HG03565 (cell line): ENCODE measurements at regions not wholly inside any gene's neighbourhood (a gene's known extent, or its start where the extent isn't known, plus 50 kb on each side); places are given as distances from the start of the nearest gene placed in this dataset.

Experiments
- ATAC-seq: cut with Tn5 transposase; IDR thresholded peaks from one replicate; pipeline ENCODE4 v1.9.1; 2021; ENCODE audit warnings: mild to moderate bottlenecking, moderate library complexity; ENCODE audit not compliant: unreplicated experiment

GRCh38 chr2:64331849-64332699, 121.9 kb upstream of the LGALSL start:
- no peak for ATAC-seq

DNA sequence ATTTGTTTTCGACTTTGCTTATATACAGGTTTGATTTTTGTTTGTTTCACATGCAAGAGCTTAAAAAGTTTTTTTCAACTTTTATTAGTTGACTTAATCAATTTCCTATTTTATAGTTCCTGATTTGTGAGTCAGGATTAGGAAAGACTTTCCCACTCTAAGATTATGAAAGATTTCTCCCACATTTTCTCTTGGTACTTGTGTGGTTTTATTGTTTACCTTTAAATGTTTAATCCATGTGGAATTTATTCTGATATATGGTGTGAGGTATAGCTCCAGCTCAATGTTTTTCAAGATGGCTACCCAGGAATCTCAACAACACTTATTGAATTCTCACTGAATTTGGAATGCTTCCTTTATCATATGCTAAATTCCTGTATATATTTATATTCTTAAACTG, 117.8 kb upstream of the LGALSL start:
- no peak for ATAC-seq

GRCh38 chr2:64337314-64337713, 116.6 kb upstream of the LGALSL start:
- ATAC-seq, result no peak

GRCh38 chr2:64338108-64338507, 115.9 kb upstream of the LGALSL start:
- ATAC-seq, result no peak

GRCh38 chr2:64338910-64339500, 115.0 kb upstream of the LGALSL start:
- no peak for ATAC-seq

GRCh38 chr2:64341461-64341860, 112.5 kb upstream of the LGALSL start:
- no peak for ATAC-seq

DNA sequence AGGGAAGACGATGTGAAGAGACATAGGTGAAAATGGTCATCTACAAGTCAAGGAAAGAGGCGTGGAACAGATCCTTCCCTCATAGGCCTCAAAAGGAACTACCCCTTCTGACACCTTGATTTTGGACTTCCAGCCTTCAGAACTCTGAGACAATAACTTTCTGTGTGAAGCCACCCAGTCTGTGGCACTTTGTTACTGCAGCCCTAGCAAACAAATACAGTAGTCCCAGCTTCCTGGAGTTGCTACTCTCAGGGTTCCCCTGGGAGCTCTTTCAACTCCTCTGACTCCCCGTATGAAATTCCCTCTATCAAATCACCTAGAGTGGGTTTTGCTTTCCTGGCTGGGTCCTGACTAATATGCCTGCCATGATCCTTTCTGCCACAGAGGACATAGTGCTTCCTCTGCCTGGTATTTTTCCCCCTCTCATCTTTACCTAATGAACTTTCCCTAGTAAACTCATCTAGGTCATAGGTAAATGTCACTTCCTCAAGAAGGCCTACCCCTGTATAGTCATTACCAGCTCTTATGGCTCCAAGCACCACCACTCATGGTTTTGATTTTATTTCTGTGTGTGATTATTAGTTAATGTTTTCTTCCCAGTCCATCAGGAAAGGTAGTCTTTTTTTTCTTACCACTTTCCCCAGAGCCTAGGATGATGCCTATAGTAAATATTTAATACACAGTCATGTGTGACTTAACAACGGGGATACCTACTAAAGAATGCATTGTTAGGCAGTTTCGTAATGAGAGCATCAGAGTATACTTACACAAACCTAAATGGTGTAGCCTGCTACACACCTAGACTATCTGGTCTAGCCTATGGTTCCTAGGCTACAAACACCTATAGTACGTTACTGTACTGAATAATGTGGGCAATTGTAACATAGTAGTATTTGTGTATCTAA, 111.5 kb upstream of the LGALSL start:
- ATAC-seq, result no peak

GRCh38 chr2:64344999-64345576, 108.9 kb upstream of the LGALSL start:
- no peak for ATAC-seq

DNA sequence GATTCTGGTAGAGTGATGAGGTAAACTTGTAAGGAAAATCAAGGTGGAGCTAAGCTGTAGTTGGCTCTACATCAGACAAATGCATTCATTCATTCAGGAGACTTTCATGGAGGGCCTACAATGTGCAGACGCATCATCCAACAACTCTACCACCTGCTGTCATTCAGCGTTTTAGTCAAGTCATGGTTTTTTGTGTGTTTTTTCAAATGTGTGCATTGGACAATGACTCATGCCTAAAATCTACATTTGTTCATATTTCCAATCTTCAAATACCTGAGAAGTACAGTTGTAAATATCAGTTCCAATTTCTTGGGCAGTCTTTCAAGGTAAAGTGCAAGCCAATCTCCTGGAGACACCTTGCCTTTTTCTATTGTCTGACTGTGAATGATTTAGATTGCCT, 108.0 kb upstream of the LGALSL start:
- ATAC-seq, result no peak

DNA sequence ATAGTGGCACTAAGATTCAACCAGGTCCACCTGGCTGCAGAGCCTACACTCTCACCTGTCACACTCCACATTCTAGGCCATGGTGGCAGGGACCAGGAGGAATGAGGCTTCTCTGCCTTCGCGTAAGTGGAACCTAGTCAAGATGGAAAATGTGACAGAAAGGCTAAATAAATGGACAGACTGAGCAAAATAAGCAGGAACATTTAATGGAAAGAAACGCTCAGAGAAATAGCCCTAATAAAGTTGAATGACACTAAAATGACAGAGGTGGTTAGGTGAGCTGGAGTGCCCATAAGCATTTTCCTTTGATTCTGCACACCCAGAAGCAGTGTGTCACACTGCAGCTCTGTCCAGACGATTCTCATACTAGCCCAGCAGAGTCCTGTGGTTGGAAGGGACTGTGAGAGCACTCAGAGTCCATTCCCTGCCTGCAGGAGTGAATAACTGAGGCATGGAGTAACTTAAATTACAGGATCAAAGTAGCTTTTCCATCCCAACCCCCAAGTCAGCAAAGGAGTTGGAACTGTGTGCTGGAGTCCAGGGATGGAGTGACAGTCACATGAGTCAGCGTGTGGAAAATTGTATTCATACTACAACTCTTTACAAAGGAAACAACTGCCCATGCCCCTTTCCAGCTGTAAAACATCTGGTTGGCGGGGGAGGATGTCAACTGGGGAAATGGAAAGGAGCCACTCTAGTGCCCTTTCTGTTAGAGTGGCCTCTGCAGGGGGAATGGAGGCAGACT, 105.4 kb upstream of the LGALSL start:
- no peak for ATAC-seq

DNA sequence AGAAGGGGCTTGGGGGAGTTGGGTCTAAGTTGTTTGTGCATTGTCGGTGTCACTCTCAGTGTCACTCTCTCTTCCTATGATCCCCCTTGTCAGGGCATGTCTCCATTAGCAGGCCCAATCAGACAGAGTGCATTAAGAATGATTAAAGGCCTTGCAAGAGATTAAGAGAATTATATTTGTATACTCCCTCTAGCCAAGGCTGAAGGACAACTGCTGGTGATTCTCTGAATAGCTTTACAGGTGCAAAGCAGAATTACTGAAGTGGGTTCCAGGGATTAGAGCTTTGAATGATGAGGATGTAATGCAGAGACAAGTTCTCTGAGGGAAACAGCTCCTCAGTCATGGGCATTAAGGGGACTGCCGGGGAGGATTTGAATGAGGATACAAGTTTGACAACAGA, 104.8 kb upstream of the LGALSL start:
- no peak for ATAC-seq

DNA sequence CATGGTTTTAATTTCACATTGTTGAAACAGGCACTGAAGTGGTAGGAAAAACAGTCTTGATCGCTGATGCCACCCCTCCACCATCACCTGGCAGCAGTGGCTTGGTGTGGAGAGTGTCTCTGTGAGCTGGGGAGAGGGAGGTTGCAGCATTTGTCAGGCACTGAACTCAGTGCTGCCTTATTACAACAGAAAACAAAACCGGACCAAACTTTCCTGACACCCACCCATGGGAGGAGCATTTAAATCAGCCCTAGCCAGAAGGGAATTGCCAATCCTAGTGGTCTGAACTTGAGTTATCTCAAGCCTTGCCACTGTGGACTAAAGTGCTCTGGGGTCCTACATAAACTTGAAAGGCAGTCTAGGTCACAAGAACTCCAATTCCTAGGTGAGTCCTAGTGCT, 103.0 kb upstream of the LGALSL start:
- no peak for ATAC-seq

- ATAC-seq, result no peak
These were observed 101.7 kb upstream of the LGALSL start for GRCh38 chr2:64352292-64352691.

DNA sequence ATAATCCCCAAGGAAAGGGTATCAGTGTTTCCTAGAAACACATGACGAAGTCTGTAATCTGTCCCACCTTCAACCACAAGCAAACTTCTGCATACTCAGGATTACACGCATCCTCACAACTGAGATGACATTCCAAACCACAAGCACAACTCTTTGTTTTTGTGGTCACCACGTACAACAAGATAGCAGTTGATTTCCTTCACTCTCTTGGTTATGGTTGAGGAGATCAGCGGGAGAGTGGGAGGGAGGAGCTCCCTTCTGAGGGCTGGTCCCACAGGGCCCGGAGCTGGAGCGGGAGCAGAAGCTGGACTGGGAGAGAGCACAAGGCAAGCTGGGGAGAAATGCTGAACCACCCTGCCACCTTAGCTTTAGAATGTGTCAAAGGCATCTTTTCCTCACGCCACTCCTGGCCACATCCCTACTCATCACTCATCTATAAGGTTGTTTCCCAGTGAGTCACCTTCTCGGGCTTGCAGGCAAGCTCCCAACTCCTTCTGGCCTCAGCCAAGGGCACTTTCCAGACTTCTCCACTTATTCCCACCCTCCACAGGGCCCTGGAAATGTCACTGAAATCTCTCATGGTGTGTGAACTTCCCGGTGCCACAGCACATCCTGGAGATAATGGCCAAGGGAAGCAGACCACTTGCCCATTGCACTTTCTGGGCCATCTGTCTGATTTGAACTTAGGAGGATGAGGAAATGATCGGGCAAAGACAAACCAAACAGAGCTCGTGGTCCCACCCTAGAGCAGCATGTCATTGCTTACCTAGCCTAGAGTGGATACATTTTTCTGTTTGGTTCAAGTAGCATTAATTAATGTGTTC, 98.9 kb upstream of the LGALSL start:
- no peak for ATAC-seq

- no peak for ATAC-seq
These were observed 97.1 kb upstream of the LGALSL start for GRCh38 chr2:64356906-64357305.

- no peak for ATAC-seq
These were observed 94.6 kb upstream of the LGALSL start for GRCh38 chr2:64359171-64359891.

DNA sequence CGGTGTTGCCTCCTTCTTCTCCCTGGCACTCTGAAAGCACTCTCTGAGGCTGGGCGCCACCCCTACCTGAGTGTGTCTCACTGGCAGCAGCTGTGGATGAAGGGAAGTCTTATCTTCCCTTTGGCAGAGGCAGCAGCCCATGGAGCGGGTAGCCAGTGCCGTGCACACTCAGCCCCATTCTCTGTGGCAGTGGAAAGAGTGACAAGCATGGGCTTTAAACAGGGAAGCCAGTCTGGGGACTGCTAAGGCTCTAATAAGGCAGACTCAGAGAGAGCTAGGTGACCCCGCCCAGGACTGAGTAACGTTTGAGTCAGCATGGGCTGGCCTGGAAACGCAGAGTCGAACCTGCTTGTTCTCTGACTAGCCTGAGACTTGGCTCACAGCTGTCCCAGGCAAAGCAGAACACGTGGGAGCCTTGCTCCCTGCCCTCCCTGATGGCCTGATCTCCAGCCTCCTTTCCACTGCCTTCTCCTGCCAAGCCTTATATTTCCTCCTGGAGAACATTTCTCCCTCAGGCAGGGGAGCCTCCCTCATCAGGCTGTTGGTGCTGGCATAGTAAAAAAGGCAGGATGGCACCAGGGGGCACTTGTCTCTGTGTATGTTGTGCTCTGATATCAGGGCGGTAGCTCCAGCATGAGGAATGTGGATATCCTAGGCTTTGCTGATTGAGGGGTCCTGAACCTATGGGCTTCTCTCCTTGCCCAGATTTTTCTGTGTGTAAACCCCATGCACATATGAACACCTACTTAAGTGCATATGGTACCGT, 93.9 kb upstream of the LGALSL start:
- peak; percentile 81 for ATAC-seq
